ENCODE measurements at regions not wholly inside any gene's neighbourhood (a gene's known extent, or its start where the extent isn't known, plus 50 kb on each side); places are given as distances from the start of the nearest gene placed in this dataset.

DNA sequence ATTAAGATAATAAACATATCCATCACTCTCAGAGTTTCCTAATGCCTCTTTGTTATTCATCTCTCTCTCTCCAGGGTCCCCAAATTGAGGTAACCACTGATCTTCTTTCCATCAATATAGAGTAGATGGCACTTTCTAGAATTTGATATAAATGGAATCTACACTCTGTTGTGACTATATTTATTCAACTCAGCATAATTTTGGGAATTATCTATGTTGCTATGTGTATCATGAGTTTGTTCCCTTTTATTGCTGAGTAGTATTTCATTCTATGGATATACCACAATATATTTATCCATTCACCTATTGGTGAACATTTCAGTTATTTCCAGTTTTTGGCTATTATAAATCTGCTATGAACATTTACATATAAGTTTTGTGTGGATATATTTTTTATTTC lies 230.7 kb downstream of the HLX start:
- DNase-seq = no peak

GRCh38 chr1:221117133-221117532 lies 237.9 kb downstream of the HLX start:
- DNase-seq = no peak

- no peak for DNase-seq
Measured at GRCh38 chr1:221117548-221117951, 238.3 kb downstream of the HLX start.

DNA sequence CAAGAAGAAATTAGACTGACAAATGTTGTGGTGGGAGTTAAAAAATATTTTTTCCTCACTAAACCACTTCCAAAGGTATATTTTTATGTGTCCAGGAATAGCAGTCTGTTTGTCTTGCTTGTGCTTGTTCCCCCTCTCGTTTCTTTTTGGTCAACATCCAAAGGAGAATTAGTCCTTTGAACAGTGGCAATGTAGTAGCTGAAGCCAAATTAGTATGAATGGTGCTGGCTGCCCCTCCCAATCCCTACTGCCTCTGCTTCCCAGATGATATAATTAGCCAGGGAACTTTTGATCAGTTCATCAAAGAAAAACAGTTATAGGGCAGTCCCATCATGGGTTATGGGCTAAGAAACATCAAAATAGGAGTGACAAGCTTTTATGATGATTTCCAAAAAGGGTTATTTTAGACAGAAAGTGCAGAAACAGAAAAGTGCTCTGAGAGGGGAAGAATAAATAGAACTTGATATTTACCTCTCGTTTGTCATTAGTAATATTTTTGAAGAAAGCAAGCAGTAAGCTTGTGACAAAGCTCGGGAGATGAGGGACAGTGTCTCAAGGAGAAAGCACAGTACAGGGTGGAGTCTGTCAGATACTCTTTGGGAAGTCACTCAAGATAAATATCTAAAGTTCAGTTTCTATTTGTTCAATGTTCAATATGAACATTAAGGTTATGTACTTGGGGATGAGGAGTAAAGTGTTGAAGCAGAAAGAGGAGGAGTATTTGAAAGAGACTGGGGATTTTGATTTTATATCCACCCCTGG lies 239.1 kb downstream of the HLX start:
- DNase-seq = no peak

GRCh38 chr1:221118938-221119320 lies 239.7 kb downstream of the HLX start:
- no peak for DNase-seq

- no peak for DNase-seq
Measured at GRCh38 chr1:221122501-221122900, 243.3 kb downstream of the HLX start.

DNA sequence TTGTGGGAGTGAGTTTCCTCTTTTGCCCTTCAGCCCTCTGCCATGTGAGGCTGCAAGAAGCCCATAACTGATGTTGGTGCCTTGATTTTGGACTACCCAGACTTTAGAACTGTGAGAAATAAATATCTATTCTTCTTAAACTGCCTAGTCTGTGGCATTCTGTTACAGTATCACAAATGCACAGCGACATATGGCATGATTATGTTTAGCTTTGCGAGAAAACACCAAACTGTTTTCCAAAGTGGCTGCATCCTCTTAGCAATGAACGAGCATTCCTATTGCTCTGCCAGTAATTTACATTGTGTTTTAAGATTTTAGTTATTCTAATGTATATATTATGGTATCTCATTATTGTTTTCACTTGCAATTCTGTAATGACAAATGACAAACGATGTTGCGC lies 246.7 kb downstream of the HLX start:
- no peak for DNase-seq

DNA sequence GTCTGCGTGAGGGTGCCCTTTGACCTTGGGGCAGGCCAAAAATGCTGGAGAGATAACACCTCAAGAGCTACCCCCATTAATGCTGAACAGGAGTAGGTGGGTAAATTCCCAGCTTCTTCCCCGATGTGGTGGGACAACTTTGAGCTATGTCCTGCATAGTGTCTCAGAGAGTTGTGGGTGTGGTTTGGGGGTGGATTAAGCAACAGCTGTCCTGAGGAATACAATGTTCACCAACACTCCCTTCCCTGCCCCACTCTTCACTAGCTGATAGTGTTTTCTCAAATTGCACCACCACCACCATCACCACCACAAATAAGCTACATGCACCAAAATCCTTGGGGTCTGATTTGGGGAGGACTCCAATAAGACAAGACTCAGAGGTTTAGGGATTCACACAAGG lies 258.4 kb downstream of the HLX start:
- no peak for DNase-seq

DNA sequence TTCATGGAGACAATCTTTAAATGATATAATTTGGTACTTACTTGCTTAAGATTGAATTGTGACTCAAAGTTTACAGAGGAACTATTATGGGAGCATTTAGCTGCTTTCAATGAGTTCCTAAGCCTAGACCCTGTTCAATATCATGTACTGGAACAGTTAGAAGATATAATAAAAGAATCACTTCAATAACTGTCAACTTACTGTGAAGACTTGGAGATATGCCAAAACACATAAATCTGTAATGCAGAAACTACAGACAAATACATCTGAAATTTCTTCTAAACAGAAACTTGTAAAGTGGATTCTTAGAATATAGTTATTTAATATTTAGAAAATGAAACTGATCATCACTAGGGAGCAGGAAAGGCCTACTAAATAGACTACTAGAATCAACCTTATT lies 259.3 kb downstream of the HLX start:
- no peak for DNase-seq

GRCh38 chr1:221139991-221140390 lies 260.7 kb downstream of the HLX start:
- no peak for DNase-seq

- DNase-seq = no peak
Measured at GRCh38 chr1:221141096-221141495, 261.9 kb downstream of the HLX start.

DNA sequence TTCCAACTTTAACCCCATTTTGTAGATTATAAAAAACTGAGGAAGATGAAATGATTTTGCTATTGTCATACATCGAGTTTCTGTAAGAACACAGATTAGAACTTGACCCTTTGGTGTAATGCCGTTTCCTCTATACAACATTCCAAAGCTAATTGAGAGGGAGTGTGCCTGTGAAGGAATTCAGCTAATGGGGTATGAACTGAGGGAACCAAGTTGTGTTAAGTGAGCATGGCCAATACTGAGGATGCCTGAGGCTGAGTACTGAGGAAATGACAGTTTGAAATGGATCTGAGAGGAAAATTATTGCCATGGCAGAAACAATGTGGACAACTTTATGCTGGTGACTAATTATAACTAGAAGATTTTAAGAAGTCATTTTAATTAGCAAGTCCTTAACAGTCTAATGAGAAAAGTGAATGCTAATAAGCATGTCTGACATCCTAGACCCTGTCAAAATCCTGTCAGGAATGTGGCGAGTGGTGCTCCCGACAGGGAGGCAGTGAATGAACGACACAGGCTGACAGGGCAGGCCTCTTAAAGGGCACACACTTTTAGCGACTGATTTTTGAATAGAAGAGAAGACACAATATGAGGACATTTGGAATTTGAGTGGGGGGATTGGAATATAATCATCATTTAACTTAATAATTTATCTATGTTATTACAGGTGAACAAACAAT lies 262.5 kb downstream of the HLX start:
- no peak for DNase-seq

GRCh38 chr1:221148660-221149059 lies 269.4 kb downstream of the HLX start:
- DNase-seq = no peak

DNA sequence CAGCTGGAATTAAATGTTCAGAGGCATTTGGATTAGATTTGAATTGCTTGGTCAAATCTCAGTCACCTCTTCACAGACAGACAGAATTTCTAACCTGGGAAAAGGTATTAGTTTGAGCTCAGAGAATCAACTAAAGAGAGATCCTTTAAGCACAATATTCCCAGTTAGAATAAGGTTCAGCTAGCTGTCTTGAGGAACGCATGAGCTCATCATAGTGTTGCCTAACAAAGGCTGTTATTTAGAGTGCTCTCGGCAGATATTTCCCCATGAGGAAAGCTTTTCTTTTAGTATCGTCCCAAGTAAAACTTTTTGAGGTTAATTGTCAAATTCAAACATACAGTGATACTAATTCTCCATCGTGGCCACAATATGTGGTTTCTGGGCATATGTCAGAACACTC lies 269.9 kb downstream of the HLX start:
- DNase-seq = no peak

DNA sequence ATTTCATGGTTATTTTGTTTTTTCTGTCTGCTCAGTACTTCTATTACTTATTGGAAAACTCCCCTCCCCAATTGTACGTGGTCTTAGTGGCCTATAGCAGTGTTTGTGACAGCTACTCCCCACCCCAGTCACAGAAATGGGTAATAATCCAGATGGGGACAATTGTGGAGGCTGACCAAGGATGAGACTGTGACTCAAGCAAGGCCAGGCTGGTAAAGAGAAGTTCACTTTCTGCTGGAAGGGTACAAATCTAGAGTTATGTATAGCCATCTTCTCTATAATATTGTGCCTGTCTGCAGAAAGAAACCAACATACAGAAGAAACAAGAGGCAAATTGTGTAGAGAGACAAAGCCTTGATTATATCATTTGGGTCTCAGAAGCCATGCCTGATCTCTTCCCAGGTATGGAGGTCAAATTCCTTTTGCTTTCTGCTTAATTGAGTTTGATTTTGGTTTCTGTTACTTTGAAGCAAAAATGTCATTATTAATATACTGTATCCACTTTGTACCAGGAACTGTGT lies 270.4 kb downstream of the HLX start:
- DNase-seq = no peak

DNA sequence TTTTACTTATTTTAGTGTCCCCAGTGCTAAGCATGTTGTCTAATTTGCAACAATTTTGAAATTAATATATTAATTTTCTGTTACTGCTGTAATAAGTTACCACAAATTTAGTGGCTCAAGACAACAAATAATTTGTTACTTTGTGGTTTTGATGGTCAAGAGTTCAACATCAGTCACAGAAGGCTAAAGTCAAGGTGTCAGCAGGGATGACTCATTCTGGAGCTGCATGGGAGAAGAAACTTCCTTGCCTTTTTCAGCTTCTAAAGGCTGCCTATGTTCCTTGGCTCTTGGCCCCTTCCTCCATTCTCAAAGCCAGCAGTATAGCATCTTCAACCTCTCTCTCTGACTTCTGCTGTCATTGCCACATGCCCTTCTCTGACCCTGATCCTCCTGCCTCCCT lies 271.8 kb downstream of the HLX start:
- no peak for DNase-seq

DNA sequence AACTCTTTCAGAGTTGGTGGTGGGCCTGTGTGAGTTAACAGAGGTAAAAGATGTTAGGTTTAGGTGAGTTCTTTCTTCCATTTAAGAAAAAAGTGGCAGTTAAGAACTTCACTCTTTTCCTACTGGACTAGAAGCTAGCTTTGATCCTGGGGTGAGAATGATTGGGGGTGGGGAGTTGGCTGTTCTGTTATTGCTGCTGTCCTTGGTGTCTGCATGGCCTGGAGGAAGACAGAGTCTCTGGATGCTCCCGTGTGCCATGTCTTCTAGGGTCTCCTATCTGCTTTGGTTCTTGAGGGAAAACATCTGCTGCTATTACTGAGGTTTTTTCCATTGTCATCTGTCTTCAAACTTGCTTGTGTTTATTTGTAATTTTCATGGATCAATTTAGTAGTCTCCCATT lies 275.7 kb downstream of the HLX start:
- no peak for DNase-seq

DNA sequence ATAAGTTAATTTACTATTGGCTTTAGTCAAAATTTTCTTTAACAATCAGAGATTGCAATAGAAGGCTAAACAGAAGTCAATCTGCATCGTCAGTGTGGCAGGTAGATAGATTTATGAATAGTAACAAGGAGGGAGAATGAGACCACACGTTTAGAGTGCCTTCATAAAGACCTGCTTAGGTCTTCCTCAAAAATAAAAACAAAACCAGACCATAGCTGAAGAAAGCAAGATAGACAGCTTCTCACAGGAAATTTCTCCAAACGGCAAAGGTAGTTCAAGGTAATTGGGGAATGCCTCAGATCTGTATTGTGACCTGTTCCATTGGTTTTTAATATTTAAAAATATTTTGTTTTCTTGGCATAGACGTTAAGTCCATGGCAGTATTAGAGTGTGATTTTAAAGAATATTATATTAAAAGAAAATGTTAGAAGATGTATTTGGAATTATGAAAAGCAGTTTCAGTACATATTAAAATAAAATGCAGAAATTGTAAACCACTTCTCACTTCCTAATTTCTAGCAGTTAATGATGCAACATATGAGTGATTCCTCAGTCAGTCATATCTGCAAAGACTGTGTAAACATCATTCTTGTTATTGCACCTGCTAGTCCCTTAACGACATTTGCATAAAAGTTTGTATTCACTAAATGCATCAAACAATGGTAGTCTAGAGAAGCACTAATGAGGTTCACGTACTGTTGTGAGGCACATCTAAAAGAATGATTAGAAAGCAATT lies 278.0 kb downstream of the HLX start:
- no peak for DNase-seq

DNA sequence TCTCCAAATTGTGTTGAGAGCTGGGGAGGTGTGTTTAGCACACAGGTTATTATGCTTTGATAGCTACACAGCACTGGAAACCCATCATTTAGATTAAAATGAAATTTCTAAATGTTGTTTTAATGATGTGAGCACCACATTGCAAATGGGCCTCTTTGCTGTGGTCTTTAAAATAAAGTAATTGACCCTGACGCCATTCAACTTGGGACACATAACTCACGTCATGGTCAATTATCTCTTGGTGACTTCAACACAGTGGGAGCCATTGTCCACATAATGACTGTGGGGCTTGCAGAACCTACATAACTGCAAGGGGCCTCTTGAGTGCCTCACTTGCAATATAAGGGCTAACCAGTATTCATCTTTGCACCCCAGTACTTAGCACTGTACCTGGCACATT lies 280.4 kb downstream of the HLX start:
- no peak for DNase-seq

GRCh38 chr1:221161571-221162041 lies 282.4 kb downstream of the HLX start:
- no peak for DNase-seq

- DNase-seq = no peak
Measured at GRCh38 chr1:221162352-221162751, 283.1 kb downstream of the HLX start.

GRCh38 chr1:221162939-221163338 lies 283.7 kb downstream of the HLX start:
- no peak for DNase-seq

DNA sequence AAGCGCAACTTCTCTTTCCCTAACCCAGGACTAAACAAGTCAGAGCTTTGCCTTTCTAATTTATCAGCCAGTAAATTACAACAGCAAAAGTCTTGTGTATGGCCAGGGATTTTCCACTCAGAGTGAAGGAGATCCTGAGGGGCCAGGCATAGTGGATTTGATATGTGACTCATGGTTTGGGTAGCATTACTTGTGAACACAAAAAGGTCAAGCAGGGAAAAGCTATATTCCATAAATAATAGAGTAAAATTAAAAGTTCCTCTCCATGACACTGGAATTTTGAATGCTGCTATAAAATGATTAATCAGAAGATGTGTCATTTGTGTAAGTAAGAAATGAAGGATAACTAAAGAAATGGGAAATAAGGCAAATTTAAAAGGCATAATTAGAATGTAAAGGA lies 284.8 kb downstream of the HLX start:
- DNase-seq = no peak
